RWPE1 (cell line): ENCODE measurements at regions not wholly inside any gene's neighbourhood (a gene's known extent, or its start where the extent isn't known, plus 50 kb on each side); places are given as distances from the start of the nearest gene placed in this dataset.

Experiments used
- CTCF ChIA-PET: fragments of 350-600 bp; sonication (Branson Sonifier 250); formaldehyde crosslinking; extraction: SDS; loops from one replicate; lab custom pipeline; 2021; lab: Yijun Ruan, JAX
- POLR2A ChIA-PET: fragments of 400-600 bp; formaldehyde crosslinking; extraction: SDS; loops from one replicate; lab custom pipeline; 2020; ENCODE audit warnings: antibody characterized with exemption; ENCODE audit not compliant: low non-redundant PET; lab: Yijun Ruan, JAX
- DNase-seq: peaks from one replicate; pipeline ENCODE4 v3.0.0; 2012; ENCODE audit warnings: low spot score
- H3K27ac ChIP-seq: fragments of 450-650 bp; 2 replicates; pipeline ENCODE4 v1.5.1; 2017
- TF ChIP-seq, protein P1 (sequence below): fragments of 450-650 bp; conservative IDR thresholded peaks from 2 replicates; pipeline ENCODE4 v1.5.1; 2017; ENCODE audit warnings: low read depth, mild to moderate bottlenecking

DNA sequence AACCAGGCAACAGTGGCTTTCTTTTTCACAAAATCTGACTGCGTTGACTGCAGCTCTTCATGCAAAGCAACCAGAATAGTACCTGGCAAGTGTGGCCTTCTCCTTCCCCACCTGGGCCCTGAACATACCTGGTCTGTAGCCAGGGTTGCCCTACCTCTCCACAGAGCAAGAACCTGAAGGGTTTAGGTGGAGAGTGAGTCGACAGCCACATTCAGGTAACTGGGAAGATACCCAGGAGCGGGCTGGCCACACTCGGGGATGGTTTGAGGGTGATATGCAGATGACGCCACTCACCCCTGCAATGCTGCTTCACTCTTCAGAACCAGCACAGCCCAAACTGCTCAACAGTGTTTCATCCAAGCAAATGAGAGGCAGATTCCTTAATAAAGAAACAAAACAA, 117.3 kb downstream of the TTC32 start:
- ChIA-PET CTCF (no interaction called here), POLR2A (no interaction called here)
- TF ChIP-seq, protein P1, sequence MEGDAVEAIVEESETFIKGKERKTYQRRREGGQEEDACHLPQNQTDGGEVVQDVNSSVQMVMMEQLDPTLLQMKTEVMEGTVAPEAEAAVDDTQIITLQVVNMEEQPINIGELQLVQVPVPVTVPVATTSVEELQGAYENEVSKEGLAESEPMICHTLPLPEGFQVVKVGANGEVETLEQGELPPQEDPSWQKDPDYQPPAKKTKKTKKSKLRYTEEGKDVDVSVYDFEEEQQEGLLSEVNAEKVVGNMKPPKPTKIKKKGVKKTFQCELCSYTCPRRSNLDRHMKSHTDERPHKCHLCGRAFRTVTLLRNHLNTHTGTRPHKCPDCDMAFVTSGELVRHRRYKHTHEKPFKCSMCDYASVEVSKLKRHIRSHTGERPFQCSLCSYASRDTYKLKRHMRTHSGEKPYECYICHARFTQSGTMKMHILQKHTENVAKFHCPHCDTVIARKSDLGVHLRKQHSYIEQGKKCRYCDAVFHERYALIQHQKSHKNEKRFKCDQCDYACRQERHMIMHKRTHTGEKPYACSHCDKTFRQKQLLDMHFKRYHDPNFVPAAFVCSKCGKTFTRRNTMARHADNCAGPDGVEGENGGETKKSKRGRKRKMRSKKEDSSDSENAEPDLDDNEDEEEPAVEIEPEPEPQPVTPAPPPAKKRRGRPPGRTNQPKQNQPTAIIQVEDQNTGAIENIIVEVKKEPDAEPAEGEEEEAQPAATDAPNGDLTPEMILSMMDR = no peak
- H3K27ac ChIP-seq = peak overlapping the region; percentile 88
- DNase-seq = no peak

DNA sequence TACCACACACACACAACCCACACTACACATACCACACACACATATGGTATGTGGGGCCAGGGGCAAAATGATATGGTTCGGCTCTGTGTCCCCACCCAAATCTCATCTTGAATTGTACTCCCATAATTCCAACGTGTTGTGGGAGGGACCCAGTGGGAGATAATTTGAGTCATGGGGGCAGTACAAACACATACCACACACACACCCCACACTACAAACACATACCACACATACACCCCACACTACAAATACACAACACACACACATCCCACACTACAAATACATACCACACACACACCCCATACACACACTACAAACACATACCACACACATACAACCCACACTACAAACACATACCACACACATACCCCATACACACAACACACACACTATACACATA, 117.8 kb downstream of the TTC32 start:
- POLR2A ChIA-PET = no interaction called here
- TF ChIP-seq, protein P1 = no peak
- CTCF ChIA-PET = no interaction called here
- DNase-seq = no peak
- no peak overlapping the region for H3K27ac ChIP-seq

DNA sequence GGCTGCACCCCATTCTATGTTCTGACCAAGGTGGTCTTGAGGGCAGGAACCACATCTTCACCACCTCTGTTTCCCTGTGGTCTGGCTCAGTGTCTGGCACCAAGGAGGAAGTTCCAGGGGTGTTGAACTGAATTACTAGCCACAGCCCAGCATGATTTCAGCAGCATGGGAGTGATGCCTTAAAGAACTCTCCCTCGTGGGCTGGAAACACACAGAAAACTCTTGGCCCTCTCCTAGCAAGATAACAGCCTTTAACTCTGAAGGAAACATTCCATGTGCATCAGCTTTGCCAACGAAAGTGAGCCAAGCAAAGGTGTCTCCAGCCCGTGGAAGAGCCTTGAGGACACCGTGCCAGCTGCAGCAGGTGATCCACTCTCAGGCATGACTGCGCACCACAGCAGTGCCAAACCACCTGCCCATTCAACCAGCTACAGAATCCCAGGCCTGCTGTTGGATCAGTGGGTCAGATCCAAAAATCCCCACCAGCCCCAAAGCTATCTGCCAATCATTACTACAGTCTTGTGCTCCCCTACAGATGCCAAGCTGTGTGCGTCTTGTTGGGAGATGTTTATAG, 124.8 kb downstream of the TTC32 start:
- CTCF ChIA-PET = no interaction called here
- POLR2A ChIA-PET = no interaction called here
- no peak for DNase-seq
- H3K27ac ChIP-seq = no peak overlapping the region
- TF ChIP-seq, protein P1 = no peak

DNA sequence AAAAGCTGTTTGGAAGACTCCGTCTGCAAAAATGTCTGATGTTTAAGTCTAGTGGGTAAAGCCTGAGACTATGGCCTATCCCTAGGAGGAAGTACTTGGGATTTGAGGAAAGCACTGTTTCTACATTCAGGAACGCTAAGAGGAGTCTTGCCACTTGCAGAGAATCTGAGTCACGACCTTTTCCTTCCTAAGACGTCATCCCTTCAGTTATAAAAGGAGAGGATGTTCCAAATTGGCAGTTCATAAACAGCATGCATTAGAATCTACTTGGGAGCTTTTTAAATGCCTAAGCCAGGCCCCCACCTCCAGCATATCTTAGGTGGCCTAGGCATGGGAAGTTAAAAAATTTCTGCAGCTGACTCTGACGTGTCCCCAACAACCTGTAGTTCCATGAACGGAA, 125.9 kb downstream of the TTC32 start:
- TF ChIP-seq, protein P1 = no peak

DNA sequence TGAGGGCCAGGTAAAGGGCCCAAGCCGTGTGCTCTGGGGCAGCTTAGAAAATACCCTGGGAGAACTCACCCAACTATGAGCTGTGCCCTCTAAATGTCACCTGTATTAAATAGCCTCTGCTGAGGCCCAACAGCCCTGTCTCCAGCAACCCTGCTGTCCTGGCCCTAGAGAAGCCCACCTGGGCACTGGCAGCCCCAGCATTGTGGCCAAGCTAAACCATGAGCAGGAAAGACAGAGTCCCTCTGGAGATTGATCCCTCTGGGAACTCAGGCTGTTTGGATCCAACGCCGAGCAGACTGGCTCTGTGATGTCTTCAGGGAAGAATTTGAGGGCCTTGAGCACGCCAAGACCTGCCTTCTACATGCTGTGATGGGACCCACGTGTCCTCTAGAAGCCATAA, 126.5 kb downstream of the TTC32 start:
- DNase-seq = no peak
- CTCF ChIA-PET = no interaction called here
- POLR2A ChIA-PET = no interaction called here
- H3K27ac ChIP-seq = peak overlapping the region; percentile 16; the same call in 1 of the 2 replicates
- TF ChIP-seq, protein P1 = no peak

More for the DNA sequence above, 125.9 kb downstream of the TTC32 start:
- no peak overlapping the region for H3K27ac ChIP-seq
- ChIA-PET POLR2A (no interaction called here), CTCF (interaction anchor here (0.5 kb wide), 1 partner anchor 1389 kb away, joined by 3 read pairs; no protein-coding TSS in a partner anchor)
- DNase-seq = no peak

DNA sequence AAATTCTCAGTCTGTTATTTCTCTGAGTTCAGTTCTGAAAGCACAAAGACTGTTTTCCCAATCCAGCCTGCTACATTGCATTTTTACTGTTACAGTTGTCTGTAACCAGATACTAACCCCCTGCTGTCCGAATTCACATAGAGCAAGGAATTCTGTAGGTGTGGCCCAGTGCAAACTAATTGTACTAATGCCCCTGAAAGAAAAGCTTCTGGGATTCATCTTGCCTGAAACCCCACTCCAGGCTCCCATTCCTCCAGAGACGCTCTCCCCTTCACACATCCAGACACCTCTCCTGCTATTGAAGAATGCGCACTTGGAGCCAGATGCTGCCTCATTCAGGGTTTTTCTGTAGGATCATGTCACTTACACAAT, 127.0 kb downstream of the TTC32 start:
- CTCF ChIA-PET = interaction anchor here (0.6 kb wide), 1 partner anchor 262 kb away, joined by 4 read pairs; no protein-coding TSS in a partner anchor
- H3K27ac ChIP-seq = no peak overlapping the region
- TF ChIP-seq, protein P1 = no peak
- POLR2A ChIA-PET = no interaction called here
- DNase-seq = no peak
